GM12801 (cell line): ENCODE measurements at regions not wholly inside any gene's neighbourhood (a gene's known extent, or its start where the extent isn't known, plus 50 kb on each side); places are given as distances from the start of the nearest gene placed in this dataset.

Experiments
- CTCF ChIP-seq: IDR thresholded peaks from one replicate; pipeline ENCODE4 v1.5.1; 2011; ENCODE audit warnings: control low read depth; ENCODE audit not compliant: insufficient read length; ENCODE audit errors: extremely low read depth

- TF ChIP-seq CTCF, result peak; percentile 38
Observed at GRCh38 chr5:155616779-155617392, 603.3 kb downstream of the KIF4B start.

GRCh38 chr5:155619688-155620087 is 606.1 kb downstream of the KIF4B start:
- TF ChIP-seq CTCF, result no peak

- TF ChIP-seq CTCF, result no peak
Observed at GRCh38 chr5:155620821-155621410, 607.4 kb downstream of the KIF4B start.

DNA sequence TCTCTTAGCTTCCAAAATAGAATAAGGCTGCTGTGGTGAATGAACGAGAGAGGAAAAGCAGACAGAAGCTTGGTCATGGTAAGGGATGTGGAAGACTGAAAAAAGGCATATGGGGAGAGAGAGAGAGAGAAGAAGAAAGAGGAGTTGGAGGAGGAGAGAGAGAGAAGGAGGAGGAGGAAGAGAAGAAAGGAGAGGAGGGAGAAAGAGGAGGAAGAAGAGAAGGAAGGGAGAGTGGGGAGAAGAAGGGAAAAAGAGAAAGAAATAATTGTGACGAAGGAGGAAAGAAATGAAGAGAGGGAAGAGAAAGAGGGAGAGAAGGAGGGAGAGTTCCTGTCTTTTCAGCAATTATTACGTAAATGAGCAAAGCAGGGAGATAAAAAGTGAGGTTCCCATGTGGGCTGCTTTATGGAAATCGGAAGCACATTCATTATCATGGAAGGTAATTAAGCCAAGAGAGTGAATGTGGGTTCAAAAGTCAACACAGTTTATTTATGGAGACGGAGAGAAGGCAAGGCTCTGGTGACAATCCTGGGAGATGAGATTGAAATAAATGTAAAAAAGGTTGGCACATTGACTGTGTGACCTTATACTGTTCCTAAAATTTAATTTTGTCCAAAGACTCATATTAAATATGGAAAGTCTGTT is 611.2 kb downstream of the KIF4B start:
- no peak for TF ChIP-seq CTCF

- no peak for TF ChIP-seq CTCF
Observed at GRCh38 chr5:155625315-155625714, 611.8 kb downstream of the KIF4B start.

- no peak for TF ChIP-seq CTCF
Observed at GRCh38 chr5:155625897-155626543, 612.5 kb downstream of the KIF4B start.

GRCh38 chr5:155626592-155626991 is 613.0 kb downstream of the KIF4B start:
- no peak for TF ChIP-seq CTCF
